HG02610 (cell line): ENCODE measurements at regions not wholly inside any gene's neighbourhood (a gene's known extent, or its start where the extent isn't known, plus 50 kb on each side); places are given as distances from the start of the nearest gene placed in this dataset.
"Not testable (repeated sequence)": the region's sequence is repeated elsewhere in the genome, so short reads cannot be mapped to it uniquely, and the experiment has no call there.

Experiments used
- ATAC-seq: cut with Tn5 transposase; IDR thresholded peaks from one replicate; pipeline ENCODE4 v1.9.1; 2021; ENCODE audit warnings: mild to moderate bottlenecking, moderate library complexity; ENCODE audit not compliant: unreplicated experiment

GRCh38 chr6:170006071-170006899 lies 254.9 kb downstream of the ERMARD start:
- no peak for ATAC-seq

- ATAC-seq, result no peak
Observed at GRCh38 chr6:170005665-170006064, 254.2 kb downstream of the ERMARD start.

GRCh38 chr6:170004585-170005210 lies 253.3 kb downstream of the ERMARD start:
- ATAC-seq, result no peak

GRCh38 chr6:170003451-170004160 lies 252.2 kb downstream of the ERMARD start:
- no peak for ATAC-seq

GRCh38 chr6:170003027-170003426 lies 251.6 kb downstream of the ERMARD start:
- ATAC-seq, result no peak

GRCh38 chr6:170001782-170002181 lies 250.4 kb downstream of the ERMARD start:
- ATAC-seq, result not testable (repeated sequence)

- no peak for ATAC-seq
Observed at GRCh38 chr6:170000071-170000843, 248.8 kb downstream of the ERMARD start.

GRCh38 chr6:169999367-169999766 lies 247.9 kb downstream of the ERMARD start:
- no peak for ATAC-seq

- ATAC-seq, result no peak
Observed at GRCh38 chr6:169998457-169998856, 247.0 kb downstream of the ERMARD start.

GRCh38 chr6:169997930-169998218 lies 246.5 kb downstream of the ERMARD start:
- ATAC-seq, result no peak

GRCh38 chr6:169997187-169997929 lies 245.9 kb downstream of the ERMARD start:
- ATAC-seq, result no peak

- no peak for ATAC-seq
Observed at GRCh38 chr6:169996378-169997051, 245.1 kb downstream of the ERMARD start.

- no peak for ATAC-seq
Observed at GRCh38 chr6:169994739-169995138, 243.3 kb downstream of the ERMARD start.

- no peak for ATAC-seq
Observed at GRCh38 chr6:169993861-169994481, 242.5 kb downstream of the ERMARD start.

- no peak for ATAC-seq
Observed at GRCh38 chr6:169991913-169992312, 240.5 kb downstream of the ERMARD start.

GRCh38 chr6:169991031-169991390 lies 239.6 kb downstream of the ERMARD start:
- no peak for ATAC-seq

GRCh38 chr6:169990095-169991030 lies 238.9 kb downstream of the ERMARD start:
- ATAC-seq, result no peak

GRCh38 chr6:169989594-169989993 lies 238.2 kb downstream of the ERMARD start:
- ATAC-seq, result no peak
